HG03103 (cell line): ENCODE measurements at regions not wholly inside any gene's neighbourhood (a gene's known extent, or its start where the extent isn't known, plus 50 kb on each side); places are given as distances from the start of the nearest gene placed in this dataset.

ENCODE experiments used
- ATAC-seq: cut with Tn5 transposase; IDR thresholded peaks from one replicate; pipeline ENCODE4 v1.9.1; 2021; ENCODE audit warnings: low read depth; ENCODE audit not compliant: unreplicated experiment

DNA sequence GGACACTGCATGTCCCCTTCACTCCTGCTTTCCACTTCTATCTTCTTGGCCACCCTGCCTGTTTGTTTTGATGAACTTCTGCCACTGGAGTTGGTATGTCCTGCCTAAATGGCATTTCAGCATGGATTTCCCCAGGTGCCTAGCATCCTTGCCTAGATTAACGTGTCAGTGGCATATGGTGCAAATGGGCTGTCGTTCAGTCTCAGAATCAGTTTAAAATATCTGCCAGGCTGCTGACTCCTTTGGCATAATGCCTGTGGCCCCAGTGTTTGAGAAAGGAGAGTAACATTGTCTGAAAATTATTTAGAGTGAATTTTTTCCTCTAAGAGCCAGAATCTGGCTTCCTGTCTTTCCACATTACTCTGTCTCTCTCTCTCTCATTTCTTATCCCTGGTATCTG lies 64.9 kb upstream of the BARHL2 start:
- ATAC-seq, result no peak

DNA sequence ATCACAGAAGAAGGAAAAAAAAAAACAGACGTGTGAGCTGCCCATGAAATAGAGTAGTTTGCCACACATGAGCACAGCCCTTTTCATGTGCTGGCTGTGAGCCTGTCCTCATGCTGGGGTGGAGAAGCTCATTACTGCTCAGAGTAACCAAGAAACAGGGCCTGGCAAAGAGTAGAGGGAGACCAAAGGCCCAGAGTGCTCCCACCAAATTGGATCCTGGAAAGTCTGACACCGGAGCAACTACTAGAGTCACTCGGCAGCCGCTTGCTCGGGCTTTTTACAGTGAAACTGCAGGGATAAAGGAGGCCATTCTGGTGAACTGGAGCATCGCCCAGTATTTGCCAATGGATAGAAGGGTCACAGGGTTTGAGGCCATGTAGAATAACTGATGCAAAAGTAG lies 64.4 kb upstream of the BARHL2 start:
- ATAC-seq, result no peak

DNA sequence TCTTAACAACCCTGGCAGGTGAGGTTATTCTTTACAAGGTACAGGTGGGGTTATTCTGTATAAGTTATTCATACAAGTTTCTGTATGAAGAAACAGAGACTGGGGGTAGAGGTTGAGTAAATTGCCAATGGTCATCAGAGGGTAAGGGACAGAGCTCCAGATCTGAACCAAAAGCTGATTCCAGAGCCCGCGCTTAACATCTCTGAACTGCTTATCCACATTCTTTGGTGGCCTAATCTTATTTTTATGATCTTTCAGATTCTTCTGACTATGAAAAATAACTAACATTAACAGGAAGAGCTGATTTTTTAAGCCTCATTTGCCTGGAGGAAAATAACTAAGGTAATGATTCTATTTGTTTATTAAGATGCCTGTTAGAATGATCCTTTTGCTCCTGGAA lies 63.9 kb upstream of the BARHL2 start:
- ATAC-seq, result no peak

DNA sequence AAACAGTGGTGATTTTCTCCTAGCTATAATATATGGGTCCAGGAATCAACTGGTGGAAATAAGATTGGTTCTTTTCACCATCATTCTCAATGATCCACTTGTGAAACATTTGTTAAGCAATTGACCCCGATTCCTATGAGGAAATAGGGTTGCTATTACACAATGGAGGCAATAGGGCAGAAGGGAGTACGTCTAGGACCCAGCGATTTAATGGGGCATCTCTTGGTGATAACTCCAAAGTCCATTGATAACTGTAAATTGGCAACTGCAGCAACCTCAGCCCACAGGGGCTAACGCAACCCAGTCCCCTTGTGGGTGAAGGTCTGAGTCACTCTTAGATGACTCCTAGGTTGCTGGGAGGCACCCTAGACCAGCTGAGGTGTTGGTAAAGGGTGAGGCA lies 62.5 kb upstream of the BARHL2 start:
- ATAC-seq, result no peak

DNA sequence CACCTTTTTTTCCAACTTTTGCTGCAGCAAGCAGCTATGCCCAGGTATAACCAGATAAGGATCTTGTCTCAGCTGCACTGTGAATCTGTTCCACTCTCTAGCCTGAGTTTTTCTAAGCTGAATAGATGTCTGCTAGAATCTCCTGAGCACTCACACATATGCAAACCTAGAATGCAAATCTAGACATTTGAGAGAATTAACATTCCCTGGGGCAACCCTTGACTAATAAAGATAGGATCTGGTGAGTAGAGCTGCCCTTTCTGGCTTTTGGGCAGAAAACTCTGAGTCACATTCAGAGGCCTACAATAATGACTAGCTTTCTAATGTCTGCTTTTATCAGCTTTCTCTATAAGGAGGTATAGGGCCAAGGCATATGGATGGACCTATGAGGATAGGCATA lies 61.4 kb upstream of the BARHL2 start:
- no peak for ATAC-seq

DNA sequence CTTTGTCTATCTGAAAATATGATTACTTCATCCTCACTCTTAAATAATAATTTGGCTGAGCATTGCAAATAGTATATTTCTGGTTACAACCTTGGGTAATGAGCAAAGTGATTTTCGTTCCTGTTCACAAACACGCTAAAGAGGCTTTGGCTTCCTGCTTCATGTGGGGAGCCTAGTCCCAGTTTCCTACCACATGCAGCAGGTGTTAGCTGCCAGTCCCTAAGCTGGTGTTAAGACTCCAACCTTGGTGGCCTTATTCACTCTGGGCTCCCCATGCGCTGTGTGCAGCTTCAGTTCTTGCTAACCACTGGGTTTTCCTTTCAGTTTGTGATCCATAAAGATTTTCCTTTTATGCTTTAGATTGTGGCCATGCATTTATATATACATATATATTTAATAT lies 56.7 kb upstream of the BARHL2 start:
- ATAC-seq, result no peak

DNA sequence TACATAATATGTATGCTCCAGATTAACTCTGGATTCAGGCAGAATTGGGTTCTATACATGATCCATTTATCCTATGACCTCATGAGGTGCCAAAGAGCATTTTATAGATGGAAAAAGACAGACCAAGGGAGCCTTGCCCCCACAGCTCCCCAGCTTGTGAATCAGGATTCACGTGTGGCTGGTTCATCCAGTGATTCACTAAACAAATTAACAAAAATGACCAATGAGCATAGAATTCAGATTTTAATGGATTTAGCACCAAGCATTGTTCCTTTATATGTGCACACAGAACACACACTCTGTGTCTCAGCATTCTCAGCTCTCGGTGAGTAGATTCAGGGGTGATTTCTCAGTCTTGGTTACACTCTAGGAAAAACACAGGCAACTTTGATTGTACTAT lies 51.7 kb upstream of the BARHL2 start:
- no peak for ATAC-seq

DNA sequence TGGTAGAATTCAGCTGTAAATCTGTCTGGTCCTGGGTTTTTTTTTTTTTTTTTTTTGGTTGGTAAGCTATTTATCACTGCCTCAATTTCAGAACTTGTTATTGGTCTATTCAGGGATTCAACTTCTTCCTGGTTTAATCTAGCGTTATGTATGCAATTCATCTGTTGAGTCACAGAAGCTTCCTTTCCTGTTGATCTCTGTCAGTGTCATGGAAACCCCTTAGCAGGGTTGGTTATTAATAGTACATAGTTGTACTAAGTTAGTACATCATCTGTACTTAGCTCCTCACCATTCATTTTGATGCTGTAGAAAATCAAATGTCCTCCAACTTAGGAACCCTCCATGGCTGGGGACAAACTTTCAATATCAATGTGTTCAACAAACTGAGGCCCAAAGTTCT lies 51.0 kb upstream of the BARHL2 start:
- ATAC-seq, result no peak
